HepG2 (cell line): ENCODE measurements at regions not wholly inside any gene's neighbourhood (a gene's known extent, or its start where the extent isn't known, plus 50 kb on each side); places are given as distances from the start of the nearest gene placed in this dataset.

Experiments
- ATAC-seq: fragments of 200-7000 bp; cut with Tn5 transposase; 3 replicates; pipeline ENCODE4 v1.9.1; 2020; ENCODE audit warnings: mild to moderate bottlenecking, moderate library complexity
- BruUV-seq: library from RNA; stranded (reverse); fragments of 400-500 nt; replicated peaks from 2 replicates; lab custom pipeline; 2021; lab: Mats Ljungman, UMichigan
- CTCF ChIA-PET: fragments of 300-600 bp; formaldehyde crosslinking; extraction: SDS; loops from one replicate; lab custom pipeline; 2021; ENCODE audit warnings: low total read pairs, inconsistent platforms, low intra/inter-chr PET ratio; lab: Yijun Ruan, JAX
- POLR2A ChIA-PET: fragments of 350-600 bp; sonication (Branson Sonifier 250); formaldehyde crosslinking; loops from one replicate; lab custom pipeline; 2020; ENCODE audit warnings: antibody characterized with exemption, inconsistent platforms; lab: Yijun Ruan, JAX
- DNase-seq: peaks from one replicate; pipeline ENCODE4 v3.0.0-alpha.2; 2015; ENCODE audit warnings: low spot score
- FAIRE-seq: peaks from 3 replicates; lab custom pipeline; 2011; peaks lifted over from hg19 to GRCh38; lab: Jason Lieb, UNC
- H2AFZ ChIP-seq: one replicate; pipeline ENCODE4 v1.6.1; 2011; ENCODE audit warnings: low read length, inconsistent platforms
- H3K27ac ChIP-seq: fragments of 300-600 bp; 3 replicates; pipeline ENCODE4 v1.8.0; 2011; ENCODE audit warnings: mixed run types, mild to moderate bottlenecking, mixed read lengths, low read length, inconsistent platforms; ENCODE audit not compliant: insufficient read depth; ENCODE audit errors: extremely low read length
- H3K27me3 ChIP-seq, 2 experiments: fragments of 200-600 bp in 1 of 2; 2 replicates in 1 of 2; 3 replicates in 1 of 2; pipeline versions ENCODE4 v1.6.0 to v1.8.0; 2011; ENCODE audit warnings: low read length in 2 of 2, mild to moderate bottlenecking in 2 of 2, moderate library complexity in 2 of 2, inconsistent platforms in 1 of 2; ENCODE audit not compliant: insufficient read depth in 2 of 2, control insufficient read depth in 1 of 2
- H3K36me3 ChIP-seq, 2 experiments: fragments of 200-600 bp in 1 of 2; replicated peaks in 1 of 2; 2 replicates in 1 of 2; 3 replicates in 1 of 2; pipeline versions ENCODE4 v1.5.1 to v1.8.0; 2011; ENCODE audit warnings: low read length in 2 of 2, inconsistent platforms in 1 of 2; ENCODE audit not compliant: insufficient read depth in 2 of 2, control insufficient read depth in 1 of 2
- H3K4me1 ChIP-seq: 2 replicates; pipeline ENCODE4 v1.5.1; 2012; ENCODE audit warnings: low read length, inconsistent platforms; ENCODE audit not compliant: insufficient read depth
- H3K4me2 ChIP-seq: 2 replicates; pipeline ENCODE4 v1.6.0; 2011; ENCODE audit warnings: low read depth, low read length, inconsistent platforms
- H3K4me3 ChIP-seq, 3 experiments: fragments of 200-600 bp in 1 of 3; sonication (generic), shearing (Covaris generic) in 1 of 3; replicated peaks in 1 of 3; 2 replicates each; pipeline ENCODE4 v1.5.1; 2011 to 2016; ENCODE audit warnings: low read length in 3 of 3, inconsistent platforms in 2 of 3, low read depth in 2 of 3, mild to moderate bottlenecking in 2 of 3, control low read depth in 1 of 3, mixed read lengths in 1 of 3; ENCODE audit not compliant: insufficient read depth in 1 of 3
- H3K79me2 ChIP-seq: one replicate; pipeline ENCODE4 v1.6.1; 2011; ENCODE audit warnings: low read length, inconsistent platforms; ENCODE audit not compliant: insufficient read depth
- H3K9ac ChIP-seq: 2 replicates; pipeline ENCODE4 v1.6.0; 2011; ENCODE audit warnings: mild to moderate bottlenecking, low read depth, low read length, inconsistent platforms; ENCODE audit not compliant: insufficient read depth
- H3K9me3 ChIP-seq: 2 replicates; pipeline ENCODE4 v1.5.1; 2012; ENCODE audit warnings: mild to moderate bottlenecking, low read length
- H4K20me1 ChIP-seq: 2 replicates; pipeline ENCODE4 v1.6.0; 2011; ENCODE audit warnings: inconsistent platforms, mild to moderate bottlenecking, low read length, moderate library complexity; ENCODE audit not compliant: insufficient read depth
- CBX2 ChIP-seq, 2 experiments: fragments of 200-600 bp in 1 of 2; sonication (generic); formaldehyde crosslinking in 1 of 2; IDR thresholded peaks; 2 replicates each; pipeline versions ENCODE4 v1.7.0 to v1.8.1; 2018 to 2022; ENCODE audit warnings: low read depth in 2 of 2, low read length in 1 of 2, mild to moderate bottlenecking in 1 of 2, missing genetic modification reagents in 1 of 2
- CREB1 ChIP-seq, 2 experiments: fragments of 450-650 bp in 1 of 2; IDR thresholded peaks; 2 replicates each; pipeline ENCODE4 v1.6.1; 2016 to 2017; ENCODE audit warnings: control low read depth in 1 of 2, mild to moderate bottlenecking in 1 of 2, missing compliant biosample characterization in 1 of 2, missing genetic modification characterization in 1 of 2
- ELK4 ChIP-seq: sonication (generic); formaldehyde crosslinking; IDR thresholded peaks from 2 replicates; pipeline ENCODE4 v1.9.0; 2021; ENCODE audit warnings: missing genetic modification reagents, borderline replicate concordance
- MYPOP ChIP-seq: sonication (generic); formaldehyde crosslinking; IDR thresholded peaks from 2 replicates; pipeline ENCODE4 v1.8.1; 2023; ENCODE audit warnings: mild to moderate bottlenecking, moderate library complexity, missing genetic modification reagents
- NR2C2 ChIP-seq: sonication (generic); formaldehyde crosslinking; IDR thresholded peaks from 2 replicates; pipeline ENCODE4 v1.4.0; 2020; ENCODE audit warnings: missing genetic modification reagents, mild to moderate bottlenecking, moderate library complexity, borderline replicate concordance
- ONECUT2 ChIP-seq: sonication (generic); formaldehyde crosslinking; IDR thresholded peaks from 2 replicates; pipeline ENCODE4 v1.4.0; 2020; ENCODE audit warnings: missing genetic modification reagents
- PPARG ChIP-seq: conservative IDR thresholded peaks from 2 replicates; pipeline ENCODE4 v1.6.1; 2016; ENCODE audit warnings: missing biosample characterization, missing genetic modification reagents
- RXRB ChIP-seq: IDR thresholded peaks from 2 replicates; pipeline ENCODE4 v1.6.1; 2016; ENCODE audit warnings: borderline replicate concordance, missing genetic modification reagents, missing compliant biosample characterization
- SAFB2 ChIP-seq: sonication (generic); formaldehyde crosslinking; IDR thresholded peaks from 2 replicates; pipeline ENCODE4 v1.5.1; 2020; ENCODE audit warnings: missing genetic modification reagents, low read depth, mild to moderate bottlenecking, borderline replicate concordance
- SALL2 ChIP-seq: sonication (generic); formaldehyde crosslinking; IDR thresholded peaks from 2 replicates; pipeline ENCODE4 v1.8.1; 2023; ENCODE audit warnings: mild to moderate bottlenecking, missing genetic modification reagents, inconsistent platforms
- SCMH1 ChIP-seq: sonication (generic); formaldehyde crosslinking; IDR thresholded peaks from 2 replicates; pipeline ENCODE4 v1.9.0; 2021; ENCODE audit warnings: missing genetic modification reagents, mild to moderate bottlenecking, borderline replicate concordance
- SIN3B ChIP-seq: fragments of 150-350 bp; IDR thresholded peaks from 2 replicates; pipeline ENCODE4 v1.6.1; 2014; ENCODE audit warnings: low read length
- YEATS2 ChIP-seq: sonication (generic); formaldehyde crosslinking; IDR thresholded peaks from 2 replicates; pipeline ENCODE4 v1.4.0; 2020; ENCODE audit warnings: missing genetic modification reagents, borderline replicate concordance
- ZBTB25 ChIP-seq: IDR thresholded peaks from 2 replicates; pipeline ENCODE4 v1.6.1; 2018; ENCODE audit warnings: missing genetic modification reagents
- ZKSCAN1 ChIP-seq: fragments of 150-350 bp; IDR thresholded peaks from 2 replicates; pipeline ENCODE4 v1.6.1; 2014; ENCODE audit warnings: low read length
- ZNF414 ChIP-seq: sonication (generic); formaldehyde crosslinking; IDR thresholded peaks from 2 replicates; pipeline ENCODE4 v1.5.0; 2020; ENCODE audit warnings: missing genetic modification reagents
- ZNF850 ChIP-seq: sonication (generic); formaldehyde crosslinking; conservative IDR thresholded peaks from 2 replicates; pipeline ENCODE4 v1.9.0; 2021; ENCODE audit warnings: mild to moderate bottlenecking, missing genetic modification reagents
- ZSCAN29 ChIP-seq: sonication (generic); formaldehyde crosslinking; conservative IDR thresholded peaks from 2 replicates; pipeline ENCODE4 v1.4.0; 2020; ENCODE audit warnings: mild to moderate bottlenecking, missing genetic modification reagents
- WGBS: methylation state at CpG from one replicate; pipeline ENCODE4 v1.1.6; 2017; ENCODE audit warnings: low lambda C conversion rate; 5-methylcytosine and 5-hydroxymethylcytosine counted together
- in situ Hi-C: cut with HindIII; loops from 2 replicates; pipeline ENCODE4 v1.10.0; 2017; ENCODE audit warnings: low pct_unique_long_range_greater_than_20kb; ENCODE audit not compliant: extremely low pct_ligation_motif_present
- intact Hi-C: fragments of 100-400 bp; cut with micrococcal nuclease; formaldehyde crosslinking; loops from one replicate; pipeline ENCODE4 v1.10.0; 2022; ENCODE audit not compliant: unreplicated experiment

DNA sequence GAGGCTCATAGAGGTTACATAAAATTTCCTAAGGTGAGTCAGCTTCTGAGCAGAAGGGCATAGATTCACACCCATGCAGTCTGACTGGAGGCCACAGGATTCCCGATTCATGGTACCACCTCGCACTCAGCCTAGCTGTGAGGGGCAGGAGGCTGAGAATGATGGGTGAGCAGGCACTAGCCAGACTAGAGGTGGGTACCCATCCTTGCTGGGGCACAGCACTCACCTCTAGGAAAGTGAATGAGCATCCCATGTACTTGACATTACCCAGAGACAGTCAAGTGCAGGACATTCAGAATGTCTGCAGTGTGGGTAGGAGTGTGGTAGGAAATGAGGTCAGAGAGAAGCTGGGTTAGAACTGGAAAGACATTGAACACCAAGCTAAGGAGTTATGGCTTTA lies 255.5 kb downstream of the CDK5RAP2 start:
- H3K9me3 ChIP-seq: no peaks in the 10 kb centered on the region
- no peaks in the 10 kb centered on the region for H4K20me1 ChIP-seq
- CTCF ChIA-PET: no interaction called here
- POLR2A ChIA-PET: no interaction called here
- 0 out of 5 replicates have a peak, but pooled peaks cover 0 to 2% of the 10 kb centered on the region in 2 experiments for H3K27me3 ChIP-seq
- H3K79me2 ChIP-seq: no peaks in the 10 kb centered on the region
- H3K36me3 ChIP-seq: no peaks in the 10 kb centered on the region
- in situ Hi-C loops (no loop called here), intact Hi-C loops (no loop called here)
- H3K4me3 ChIP-seq: no peak overlapping the region
- no peak for FAIRE-seq
- 77% methylated on average over 2 of the region's 2 CpGs for WGBS
- no peak overlapping the region for H3K4me2 ChIP-seq
- H3K9ac ChIP-seq: no peak overlapping the region
- no peak for DNase-seq
- H3K4me1 ChIP-seq: no peaks in the 10 kb centered on the region
- no TSS peak for BruUV-seq
- TF ChIP-seq MYPOP (CRISPR knock-in tag): no peak
- no peak for TF ChIP-seq CBX2 (IDR thresholded peaks at IDR 0.05; ENCODE audit: low read depth, low read length)
- no peak for TF ChIP-seq CBX2 (CRISPR knock-in tag; IDR thresholded peaks at IDR 0.05; ENCODE audit: low read depth)
- no peak for TF ChIP-seq SAFB2 (CRISPR knock-in tag)
- TF ChIP-seq ZSCAN29 (CRISPR knock-in tag): no peak
- no peak for TF ChIP-seq ZNF414 (CRISPR knock-in tag)
- TF ChIP-seq ZNF850 (CRISPR knock-in tag): no peak
- no peak for TF ChIP-seq NR2C2
- TF ChIP-seq ZKSCAN1: no peak
- no peak for TF ChIP-seq ELK4 (CRISPR knock-in tag)
- TF ChIP-seq SCMH1 (CRISPR knock-in tag): no peak
- no peak for TF ChIP-seq ZBTB25 (CRISPR knock-in tag)
- no peak for TF ChIP-seq CREB1 (IDR thresholded peaks at IDR 0.05)
- no peak for TF ChIP-seq CREB1 (CRISPR knock-in tag; IDR thresholded peaks at IDR 0.05)
- TF ChIP-seq YEATS2 (CRISPR knock-in tag): no peak
- TF ChIP-seq SIN3B: no peak
- no peak for TF ChIP-seq PPARG (CRISPR knock-in tag)
- TF ChIP-seq ONECUT2: no peak
- no peak for TF ChIP-seq RXRB
- no peak for TF ChIP-seq SALL2 (CRISPR knock-in tag)
- no peak overlapping the region for H2AFZ ChIP-seq
- ATAC-seq: no peak
- no peak overlapping the region for H3K27ac ChIP-seq
